ENCODE measurements at regions not wholly inside any gene's neighbourhood (a gene's known extent, or its start where the extent isn't known, plus 50 kb on each side); places are given as distances from the start of the nearest gene placed in this dataset.

DNA sequence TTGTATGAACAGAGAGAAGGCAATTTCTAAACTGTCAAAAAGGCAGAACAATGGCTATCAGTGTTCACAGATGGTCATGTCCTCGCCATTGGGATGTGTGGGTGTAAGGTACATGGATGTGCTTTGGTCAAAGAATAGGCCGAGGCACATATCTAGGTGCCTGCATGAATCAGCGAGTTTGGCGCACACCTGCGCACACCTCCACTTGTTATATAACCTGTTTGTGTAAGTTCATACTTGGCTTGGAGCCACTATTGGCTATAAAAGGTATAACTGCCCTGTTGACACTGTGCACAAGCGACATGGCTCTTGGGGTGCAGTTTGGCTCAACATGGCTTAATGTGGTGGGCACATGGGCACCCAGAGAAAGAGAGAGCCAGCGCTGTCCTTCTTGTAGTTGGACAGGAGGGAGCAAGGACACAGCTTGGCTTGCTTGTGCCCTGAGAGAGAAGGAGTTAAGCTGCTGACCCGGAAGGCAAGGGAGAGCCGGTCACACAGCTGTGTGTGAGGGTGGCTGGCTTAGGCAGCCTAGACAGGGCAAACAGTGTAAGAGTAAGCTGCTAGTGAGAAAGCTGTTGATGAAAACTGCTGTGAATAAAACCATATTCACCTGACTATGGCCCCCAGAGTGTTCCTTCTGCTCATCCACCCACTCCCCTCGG lies 499.1 kb downstream of the KCNJ2 start:
- no peak overlapping the region for H3K27ac ChIP-seq
- H3K4me3 ChIP-seq: no peak overlapping the region
- no peak overlapping the region for H3K9ac ChIP-seq (ENCODE audit: insufficient read length)
- no peak for DNase-seq (ENCODE audit: low read depth, low spot score)
- no peaks in the 10 kb centered on the region for H3K9me3 ChIP-seq (ENCODE audit: low read depth, low read length)
- no peak for TF ChIP-seq EZH2 (IDR thresholded peaks at IDR 0.05)
- no peak for TF ChIP-seq FOXP2 (optimal IDR thresholded peaks at IDR 0.05; ENCODE audit: control extremely low read depth, extremely low read length, insufficient read depth)
- TF ChIP-seq POLR2AphosphoS5 (IDR thresholded peaks at IDR 0.05; ENCODE audit: borderline replicate concordance, low read depth, low read length): no peak
- no peaks in the 10 kb centered on the region for H3K36me3 ChIP-seq (ENCODE audit: insufficient read depth, low read length)

DNA sequence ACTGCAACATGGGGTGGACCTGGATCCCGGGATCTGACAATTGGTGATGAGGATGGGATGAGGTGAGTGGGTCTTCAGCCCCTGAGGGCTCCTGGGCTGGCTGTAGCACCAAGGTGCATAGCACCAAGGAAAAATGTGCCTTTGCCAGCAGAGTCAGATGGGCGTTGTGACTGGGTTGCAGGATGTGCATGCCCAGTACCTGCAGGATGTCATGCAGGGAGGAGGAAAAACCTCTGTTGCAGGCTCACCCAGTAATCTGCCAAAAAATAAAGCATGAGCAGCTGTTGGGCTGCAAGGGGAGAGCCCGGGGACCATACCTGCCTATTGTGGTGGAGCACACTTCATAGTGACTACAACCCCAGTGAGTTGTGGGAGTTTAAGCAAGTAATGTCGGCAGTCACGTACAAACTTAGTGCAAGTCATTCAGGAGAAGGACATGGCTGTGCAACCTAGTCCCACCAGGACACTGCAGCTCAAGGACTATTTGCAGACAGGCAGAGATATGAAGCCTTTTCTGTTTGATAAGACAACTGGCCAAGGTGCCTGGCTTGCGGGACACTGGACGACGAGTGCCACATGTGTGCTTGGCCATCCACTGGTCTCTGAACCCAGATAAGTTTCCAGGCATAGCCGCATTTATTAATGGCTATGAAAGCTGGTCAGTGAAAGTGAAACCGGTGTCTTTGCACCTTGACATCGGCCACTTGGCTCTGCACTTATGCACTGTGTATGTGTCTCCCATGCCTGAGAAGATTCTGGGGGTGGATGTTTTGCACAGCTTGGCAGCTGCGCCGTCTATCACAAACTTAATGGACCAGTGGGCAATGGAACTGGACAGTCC lies 499.8 kb downstream of the KCNJ2 start:
- no peak overlapping the region for H3K27ac ChIP-seq
- H3K9ac ChIP-seq (ENCODE audit: insufficient read length): no peak overlapping the region
- no peak for DNase-seq (ENCODE audit: low read depth, low spot score)
- H3K9me3 ChIP-seq (ENCODE audit: low read depth, low read length): no peaks in the 10 kb centered on the region
- no peak for TF ChIP-seq FOXP2 (optimal IDR thresholded peaks at IDR 0.05; ENCODE audit: control extremely low read depth, extremely low read length, insufficient read depth)
- no peak for TF ChIP-seq POLR2AphosphoS5 (IDR thresholded peaks at IDR 0.05; ENCODE audit: borderline replicate concordance, low read depth, low read length)
- no peak for TF ChIP-seq EZH2 (IDR thresholded peaks at IDR 0.05)
- H3K4me3 ChIP-seq: no peak overlapping the region
- H3K36me3 ChIP-seq (ENCODE audit: insufficient read depth, low read length): no peaks in the 10 kb centered on the region

DNA sequence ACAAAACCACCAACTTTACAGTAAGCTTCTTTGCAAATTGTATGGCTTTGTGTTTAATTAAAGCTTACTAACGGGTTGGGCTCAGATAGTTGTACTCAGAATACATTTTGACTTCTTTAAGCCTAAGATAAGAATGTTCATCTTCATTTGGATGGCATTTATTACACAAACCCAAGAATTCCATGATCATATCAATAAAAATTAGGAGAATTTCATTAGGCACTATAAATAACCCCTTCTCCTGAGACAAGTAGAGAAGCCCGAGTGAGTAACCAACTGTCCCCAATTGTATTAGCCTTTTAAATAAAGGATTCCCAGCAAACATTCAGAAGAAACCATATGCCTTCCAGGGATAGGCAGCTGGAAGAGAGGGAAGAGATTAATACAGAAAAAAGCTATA lies 504.7 kb downstream of the KCNJ2 start:
- H3K9ac ChIP-seq (ENCODE audit: insufficient read length): no peak overlapping the region
- no peak overlapping the region for H3K27ac ChIP-seq
- H3K9me3 ChIP-seq (ENCODE audit: low read depth, low read length): no peaks in the 10 kb centered on the region
- no peak overlapping the region for H3K4me3 ChIP-seq
- no peak for DNase-seq (ENCODE audit: low read depth, low spot score)
- H3K36me3 ChIP-seq (ENCODE audit: insufficient read depth, low read length): no peaks in the 10 kb centered on the region
- TF ChIP-seq POLR2AphosphoS5 (IDR thresholded peaks at IDR 0.05; ENCODE audit: borderline replicate concordance, low read depth, low read length) (no peak), FOXP2 (optimal IDR thresholded peaks at IDR 0.05; ENCODE audit: control extremely low read depth, extremely low read length, insufficient read depth) (no peak), EZH2 (IDR thresholded peaks at IDR 0.05) (no peak)

DNA sequence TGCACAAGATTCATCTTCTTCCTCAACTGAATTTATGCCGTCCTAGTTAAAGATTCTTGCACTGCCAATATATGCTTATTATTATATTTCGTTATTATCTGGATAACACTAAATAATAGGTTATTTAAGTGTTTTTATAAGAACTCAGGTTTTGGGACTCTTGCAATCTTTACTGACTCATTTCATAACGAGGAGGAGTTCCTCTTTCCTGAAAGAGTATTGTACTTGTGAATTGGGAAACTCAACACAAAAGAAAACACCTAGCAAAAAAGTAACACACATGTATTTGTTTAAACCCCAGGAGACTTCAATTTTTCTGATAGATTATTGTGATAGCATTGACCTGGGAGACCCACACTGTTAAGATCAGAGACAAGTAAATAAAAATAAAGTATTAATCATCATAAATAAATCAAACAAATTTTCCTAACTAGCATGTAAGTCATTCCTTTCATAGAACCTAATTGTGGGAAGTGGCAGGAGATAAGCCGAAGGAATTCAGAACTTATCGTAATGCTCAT lies 505.8 kb downstream of the KCNJ2 start:
- H3K9me3 ChIP-seq (ENCODE audit: low read depth, low read length): no peaks in the 10 kb centered on the region
- no peak overlapping the region for H3K27ac ChIP-seq
- TF ChIP-seq FOXP2 (optimal IDR thresholded peaks at IDR 0.05; ENCODE audit: control extremely low read depth, extremely low read length, insufficient read depth) (no peak), POLR2AphosphoS5 (IDR thresholded peaks at IDR 0.05; ENCODE audit: borderline replicate concordance, low read depth, low read length) (no peak), EZH2 (IDR thresholded peaks at IDR 0.05) (no peak)
- no peaks in the 10 kb centered on the region for H3K36me3 ChIP-seq (ENCODE audit: insufficient read depth, low read length)
- DNase-seq (ENCODE audit: low read depth, low spot score): no peak
- H3K9ac ChIP-seq (ENCODE audit: insufficient read length): no peak overlapping the region
- H3K4me3 ChIP-seq: no peak overlapping the region

DNA sequence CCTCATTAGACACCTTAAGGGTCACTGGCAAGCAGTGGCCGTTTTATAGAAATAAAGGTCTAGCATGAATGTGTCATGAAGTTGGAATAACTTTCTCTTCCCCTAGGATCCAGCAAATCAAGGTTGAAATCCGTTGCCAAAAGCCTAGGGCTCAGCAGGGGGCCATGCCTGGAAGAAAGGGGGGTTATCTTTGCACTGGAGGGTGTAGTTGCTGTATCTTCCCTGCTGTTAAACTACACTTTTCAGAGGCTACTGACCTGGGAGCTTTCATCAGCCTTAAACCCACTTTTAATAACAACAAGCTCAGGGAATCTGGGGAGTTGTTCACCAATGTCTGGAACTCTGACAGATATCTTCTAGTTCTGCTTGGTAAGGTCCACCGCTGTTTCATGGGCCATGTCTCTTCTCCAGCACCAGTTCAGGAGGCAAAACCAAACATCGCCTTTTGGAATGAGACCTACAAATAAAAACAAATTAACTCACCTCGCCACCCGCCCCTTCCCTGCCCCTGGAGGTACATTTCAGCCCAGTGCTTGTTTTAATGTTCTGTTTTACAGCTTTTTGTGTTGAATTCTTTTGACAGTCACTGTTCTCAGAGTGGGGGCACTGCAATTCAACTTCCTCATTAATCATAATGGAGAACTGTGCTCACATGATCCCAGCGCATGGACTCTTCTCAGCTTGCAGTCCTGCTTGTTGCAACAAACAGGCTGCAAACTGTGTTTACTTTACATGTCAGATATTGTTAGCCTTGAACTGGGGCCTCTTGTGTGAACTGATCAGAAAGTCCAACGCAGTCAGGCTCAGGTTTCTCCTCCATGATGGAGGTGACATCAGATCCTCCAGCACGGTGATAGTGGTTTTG lies 508.7 kb downstream of the KCNJ2 start:
- DNase-seq (ENCODE audit: low read depth, low spot score): no peak
- H3K36me3 ChIP-seq (ENCODE audit: insufficient read depth, low read length): no peaks in the 10 kb centered on the region
- H3K9me3 ChIP-seq (ENCODE audit: low read depth, low read length): no peaks in the 10 kb centered on the region
- no peak overlapping the region for H3K4me3 ChIP-seq
- H3K27ac ChIP-seq: no peak overlapping the region
- no peak for TF ChIP-seq EZH2 (IDR thresholded peaks at IDR 0.05)
- no peak for TF ChIP-seq POLR2AphosphoS5 (IDR thresholded peaks at IDR 0.05; ENCODE audit: borderline replicate concordance, low read depth, low read length)
- no peak for TF ChIP-seq FOXP2 (optimal IDR thresholded peaks at IDR 0.05; ENCODE audit: control extremely low read depth, extremely low read length, insufficient read depth)
- H3K9ac ChIP-seq (ENCODE audit: insufficient read length): no peak overlapping the region

DNA sequence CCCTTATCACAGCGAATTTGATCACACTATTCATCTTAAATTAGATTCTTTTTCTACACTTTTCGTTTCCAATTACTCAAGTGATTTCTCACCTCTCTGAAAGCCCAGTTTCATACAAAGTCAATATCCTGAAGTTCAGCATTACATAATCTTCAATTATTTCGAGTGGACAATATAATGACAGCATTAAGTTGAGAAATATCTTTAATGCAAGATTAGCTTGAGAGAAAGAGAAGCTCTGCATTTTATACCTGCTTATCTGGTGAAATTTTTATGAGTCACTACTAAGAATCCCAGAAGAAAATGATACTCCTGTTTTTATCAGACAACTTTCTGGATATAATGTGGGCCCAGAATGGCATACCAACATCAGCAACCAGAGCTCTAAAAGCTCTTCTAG lies 509.6 kb downstream of the KCNJ2 start:
- H3K4me3 ChIP-seq: no peak overlapping the region
- no peaks in the 10 kb centered on the region for H3K36me3 ChIP-seq (ENCODE audit: insufficient read depth, low read length)
- TF ChIP-seq POLR2AphosphoS5 (IDR thresholded peaks at IDR 0.05; ENCODE audit: borderline replicate concordance, low read depth, low read length) (no peak), EZH2 (IDR thresholded peaks at IDR 0.05) (no peak), FOXP2 (optimal IDR thresholded peaks at IDR 0.05; ENCODE audit: control extremely low read depth, extremely low read length, insufficient read depth) (no peak)
- H3K27ac ChIP-seq: no peak overlapping the region
- H3K9ac ChIP-seq (ENCODE audit: insufficient read length): no peak overlapping the region
- H3K9me3 ChIP-seq (ENCODE audit: low read depth, low read length): no peaks in the 10 kb centered on the region
- no peak for DNase-seq (ENCODE audit: low read depth, low spot score)

DNA sequence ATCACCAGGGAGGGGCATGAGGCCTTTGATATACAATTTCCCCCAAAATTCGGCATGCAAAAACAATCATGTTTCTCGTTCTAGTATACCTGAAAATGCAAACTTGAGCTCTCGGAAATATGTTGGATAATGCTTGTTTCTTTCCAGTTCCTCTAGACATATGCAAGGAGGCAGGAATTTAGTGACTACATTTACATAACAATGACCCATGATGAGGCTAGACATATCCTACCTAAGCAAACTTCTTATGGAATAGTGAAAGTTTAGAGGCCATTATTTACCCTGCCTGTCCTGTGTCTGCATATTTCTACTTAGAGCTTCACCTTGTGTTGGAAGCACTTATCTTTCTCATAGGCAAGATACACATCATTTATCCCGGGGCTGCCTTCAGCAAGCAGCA lies 514.6 kb downstream of the KCNJ2 start:
- TF ChIP-seq EZH2 (IDR thresholded peaks at IDR 0.05): no peak
- TF ChIP-seq FOXP2 (optimal IDR thresholded peaks at IDR 0.05; ENCODE audit: control extremely low read depth, extremely low read length, insufficient read depth): no peak
- no peak for TF ChIP-seq POLR2AphosphoS5 (IDR thresholded peaks at IDR 0.05; ENCODE audit: borderline replicate concordance, low read depth, low read length)
- Histone ChIP-seq H3K36me3 (ENCODE audit: insufficient read depth, low read length) (no peaks in the 10 kb centered on the region), H3K27ac (no peak overlapping the region), H3K4me3 (no peak overlapping the region), H3K9ac (ENCODE audit: insufficient read length) (no peak overlapping the region), H3K9me3 (ENCODE audit: low read depth, low read length) (no peaks in the 10 kb centered on the region)
- DNase-seq (ENCODE audit: low read depth, low spot score): no peak

DNA sequence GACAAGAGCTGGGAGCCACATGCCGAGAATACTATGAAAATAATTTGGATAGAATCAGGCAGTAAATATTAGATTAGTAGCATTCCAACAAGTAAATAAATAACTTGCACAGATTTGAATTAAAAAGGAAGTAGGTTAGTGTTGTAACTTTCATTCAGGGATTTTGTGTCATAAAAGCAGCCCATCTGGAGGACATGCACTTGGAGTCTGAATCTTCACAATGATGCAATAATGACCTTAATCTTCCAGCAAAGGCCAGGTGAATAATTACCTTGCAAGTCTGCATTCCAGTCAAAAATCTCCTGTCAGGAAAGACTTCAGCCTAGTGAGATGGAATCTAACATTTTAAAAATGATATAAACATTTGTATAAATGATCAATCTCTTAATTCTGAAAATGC lies 518.1 kb downstream of the KCNJ2 start:
- H3K9ac ChIP-seq (ENCODE audit: insufficient read length): no peak overlapping the region
- no peak for DNase-seq (ENCODE audit: low read depth, low spot score)
- H3K36me3 ChIP-seq (ENCODE audit: insufficient read depth, low read length): no peaks in the 10 kb centered on the region
- TF ChIP-seq FOXP2 (optimal IDR thresholded peaks at IDR 0.05; ENCODE audit: control extremely low read depth, extremely low read length, insufficient read depth) (no peak), EZH2 (IDR thresholded peaks at IDR 0.05) (no peak), POLR2AphosphoS5 (IDR thresholded peaks at IDR 0.05; ENCODE audit: borderline replicate concordance, low read depth, low read length) (no peak)
- H3K27ac ChIP-seq: no peak overlapping the region
- no peaks in the 10 kb centered on the region for H3K9me3 ChIP-seq (ENCODE audit: low read depth, low read length)
- H3K4me3 ChIP-seq: no peak overlapping the region
